Prostate gland (tissue), 2 donors: ENCODE measurements at regions not wholly inside any gene's neighbourhood (a gene's known extent, or its start where the extent isn't known, plus 50 kb on each side); places are given as distances from the start of the nearest gene placed in this dataset.

Source experiments
- DNase-seq: peaks from one replicate; pipeline ENCODE4 v3.0.0-alpha.2; 2019; ENCODE audit warnings: low spot score
- H3K27ac ChIP-seq, 2 donors: fragments of 200-600 bp; sonication (generic); 2 replicates each; pipeline ENCODE4 v1.5.1; 2017 to 2019
- H3K27me3 ChIP-seq: fragments of 200-600 bp; sonication (generic); replicated peaks from 2 replicates; pipeline ENCODE4 v1.5.1; 2019; ENCODE audit not compliant: insufficient read depth
- H3K36me3 ChIP-seq, 2 donors: fragments of 200-600 bp; sonication (generic); 1 replicate in 1 of 2; 2 replicates in 1 of 2; pipeline versions ENCODE4 v1.5.1 to v1.8.1; 2017 to 2019
- H3K4me1 ChIP-seq: fragments of 200-600 bp; sonication (generic); replicated peaks from 2 replicates; pipeline ENCODE4 v1.5.1; 2019
- H3K4me3 ChIP-seq, 2 donors: fragments of 200-600 bp; sonication (generic); 2 replicates each; pipeline ENCODE4 v1.5.1; 2017 to 2019
- H3K9me3 ChIP-seq: fragments of 200-600 bp; sonication (generic); 2 replicates; pipeline ENCODE4 v1.5.1; 2017
- CTCF ChIP-seq, 4 experiments: fragments of 200-600 bp in 2 of 4; fragments of 450-650 bp in 2 of 4; sonication (generic) in 2 of 4; IDR thresholded peaks; 1 replicate in 3 of 4; 2 replicates in 1 of 4; pipeline ENCODE4 v1.5.1; 2016 to 2019; ENCODE audit warnings: antibody characterized with exemption in 4 of 4, mild to moderate bottlenecking in 2 of 4, moderate library complexity in 2 of 4
- POLR2A ChIP-seq: fragments of 450-650 bp; IDR thresholded peaks from one replicate; pipeline ENCODE4 v1.6.1; 2016; ENCODE audit warnings: antibody characterized with exemption, mild to moderate bottlenecking
- POLR2AphosphoS5 ChIP-seq: sonication (generic); formaldehyde crosslinking; IDR thresholded peaks from one replicate; pipeline ENCODE4 v1.6.1; 2017; ENCODE audit warnings: antibody characterized with exemption
- WGBS: methylation state at CpG from one replicate; pipeline ENCODE4 v1.1.5; 2018; 5-methylcytosine and 5-hydroxymethylcytosine counted together
- intact Hi-C: fragments of 100-400 bp; cut with DNase I; formaldehyde crosslinking; loops from one replicate; pipeline ENCODE4 v1.14.2; 2022

DNA sequence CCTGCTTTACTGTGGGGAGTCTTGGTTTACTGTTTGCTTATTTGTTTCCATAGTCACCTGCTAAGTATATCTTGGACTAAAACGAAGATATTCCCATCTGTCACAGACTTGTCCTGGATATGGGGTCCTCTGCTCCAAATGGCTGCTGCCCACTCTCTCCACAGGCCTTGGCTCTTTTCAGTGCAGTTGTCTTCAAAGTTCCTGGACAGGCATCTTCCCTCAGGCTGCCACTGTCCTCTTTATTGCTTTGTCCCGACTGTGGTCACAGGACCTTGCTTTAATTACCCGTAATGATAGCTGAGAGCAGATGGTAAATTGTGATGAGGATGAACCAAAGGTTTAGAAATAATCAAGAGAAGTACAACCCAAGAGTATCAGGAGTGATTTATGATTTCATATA lies 713.9 kb upstream of the CCDC179 start:
- no peak overlapping the region for H3K27ac ChIP-seq
- no peaks in the 10 kb centered on the region for H3K4me1 ChIP-seq
- H3K4me3 ChIP-seq: no peak overlapping the region
- H3K36me3 ChIP-seq: no peaks in the 10 kb centered on the region
- H3K9me3 ChIP-seq: no peaks in the 10 kb centered on the region
- no peaks in the 10 kb centered on the region for H3K27me3 ChIP-seq
- TF ChIP-seq CTCF (IDR thresholded peaks at IDR 0.05) (no peak), POLR2AphosphoS5 (no peak), POLR2A (no peak)
- no peak for DNase-seq
- intact Hi-C loops: no loop called here
- WGBS: 69% methylated on average over 3 of the region's 3 CpGs

GRCh38 chr11:23577296-23577695 lies 717.0 kb upstream of the CCDC179 start:
- H3K27ac ChIP-seq: no peak overlapping the region
- H3K4me1 ChIP-seq: no peaks in the 10 kb centered on the region
- TF ChIP-seq CTCF (IDR thresholded peaks at IDR 0.05) (no peak), POLR2A (no peak), POLR2AphosphoS5 (no peak)
- no peaks in the 10 kb centered on the region for H3K27me3 ChIP-seq
- intact Hi-C loops: no loop called here
- no peak for DNase-seq
- no peaks in the 10 kb centered on the region for H3K36me3 ChIP-seq
- H3K4me3 ChIP-seq: no peak overlapping the region
- no peaks in the 10 kb centered on the region for H3K9me3 ChIP-seq
- 89% methylated on average over 2 of the region's 2 CpGs for WGBS

GRCh38 chr11:23585416-23586104 lies 725.3 kb upstream of the CCDC179 start:
- Histone ChIP-seq H3K27ac (no peak overlapping the region), H3K27me3 (no peaks in the 10 kb centered on the region), H3K9me3 (no peaks in the 10 kb centered on the region), H3K36me3 (no peaks in the 10 kb centered on the region), H3K4me3 (no peak overlapping the region), H3K4me1 (no peaks in the 10 kb centered on the region)
- no peak for TF ChIP-seq POLR2A
- no peak for TF ChIP-seq CTCF (IDR thresholded peaks at IDR 0.05)
- TF ChIP-seq POLR2AphosphoS5: no peak
- intact Hi-C loops: no loop called here
- 77% methylated on average over 2 of the region's 2 CpGs for WGBS
- no peak for DNase-seq

GRCh38 chr11:23586173-23586572 lies 725.9 kb upstream of the CCDC179 start:
- DNase-seq: no peak
- Histone ChIP-seq H3K4me3 (no peak overlapping the region), H3K4me1 (no peaks in the 10 kb centered on the region), H3K36me3 (no peaks in the 10 kb centered on the region), H3K9me3 (no peaks in the 10 kb centered on the region), H3K27me3 (no peaks in the 10 kb centered on the region), H3K27ac (no peak overlapping the region)
- 10% methylated on average over 1 of the region's 1 CpG for WGBS
- intact Hi-C loops: no loop called here
- no peak for TF ChIP-seq POLR2AphosphoS5
- no peak for TF ChIP-seq POLR2A
- no peak for TF ChIP-seq CTCF (IDR thresholded peaks at IDR 0.05)

DNA sequence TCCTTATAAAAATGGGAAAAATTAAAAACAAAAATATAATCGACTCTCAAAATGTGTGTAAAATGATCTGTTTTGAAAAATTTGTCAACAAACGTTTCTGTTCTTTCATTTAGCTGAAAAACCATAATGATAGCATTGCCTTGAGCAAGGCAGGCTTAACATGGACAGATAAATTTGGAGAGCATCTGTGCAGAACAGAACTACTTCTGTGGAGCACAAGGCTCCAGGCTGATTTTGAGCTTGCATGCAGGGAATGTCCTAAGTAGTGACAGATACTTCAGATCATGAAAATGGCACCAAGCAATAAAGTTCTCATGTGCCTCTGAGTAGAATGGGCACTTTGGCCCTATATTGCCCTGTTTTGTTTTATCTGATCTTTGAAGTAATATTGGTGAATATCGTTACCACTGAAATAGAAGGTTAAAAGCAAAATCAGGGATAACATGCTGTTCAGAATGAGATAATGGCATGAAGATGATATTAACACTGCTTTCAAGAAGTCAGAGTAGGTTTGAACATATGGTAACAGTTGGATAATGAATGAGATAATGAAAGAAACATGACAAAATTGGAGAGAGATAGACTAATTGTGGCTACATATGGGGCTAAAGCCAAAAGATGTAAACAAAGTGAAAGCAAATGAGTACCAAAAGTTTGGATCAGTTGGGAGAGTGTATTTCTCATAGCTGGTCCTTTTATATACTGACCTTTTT lies 730.5 kb upstream of the CCDC179 start:
- H3K9me3 ChIP-seq: no peaks in the 10 kb centered on the region
- no peak for TF ChIP-seq POLR2AphosphoS5
- no peak for TF ChIP-seq CTCF (IDR thresholded peaks at IDR 0.05)
- TF ChIP-seq POLR2A: no peak
- no peak for DNase-seq
- no peak overlapping the region for H3K27ac ChIP-seq
- WGBS: 84% methylated on average over 3 of the region's 3 CpGs
- intact Hi-C loops: no loop called here
- H3K4me1 ChIP-seq: no peaks in the 10 kb centered on the region
- no peak overlapping the region for H3K4me3 ChIP-seq
- H3K27me3 ChIP-seq: no peaks in the 10 kb centered on the region
- no peaks in the 10 kb centered on the region for H3K36me3 ChIP-seq
